Fibroblast of lung (primary cell): ENCODE measurements at regions not wholly inside any gene's neighbourhood (a gene's known extent, or its start where the extent isn't known, plus 50 kb on each side); places are given as distances from the start of the nearest gene placed in this dataset.

Source experiments
- DNase-seq, 2 donors: peaks; one replicate each; pipeline versions ENCODE4 v3.0.0 to v3.0.0-alpha.2; 2010; ENCODE audit warnings: low read depth in 2 of 2
- H2AFZ ChIP-seq: 2 replicates; pipeline ENCODE4 v1.5.1; 2012; ENCODE audit warnings: low read length, control low read depth, inconsistent platforms
- H3K27ac ChIP-seq: 2 replicates; pipeline ENCODE4 v1.5.1; 2011; ENCODE audit warnings: low read length, control low read depth; ENCODE audit not compliant: insufficient read depth
- H3K27me3 ChIP-seq: 2 replicates; pipeline ENCODE4 v1.5.1; 2011; ENCODE audit warnings: mild to moderate bottlenecking, low read length; ENCODE audit not compliant: control insufficient read depth, insufficient read depth
- H3K36me3 ChIP-seq: 2 replicates; pipeline ENCODE4 v1.5.1; 2011; ENCODE audit warnings: low read length; ENCODE audit not compliant: control insufficient read depth, insufficient read depth
- H3K4me1 ChIP-seq: 2 replicates; pipeline ENCODE4 v1.5.1; 2011; ENCODE audit warnings: low read length; ENCODE audit not compliant: control insufficient read depth, insufficient read depth; ENCODE audit errors: extremely low read depth
- H3K4me2 ChIP-seq: 2 replicates; pipeline ENCODE4 v1.5.1; 2011; ENCODE audit warnings: low read length, control low read depth; ENCODE audit not compliant: insufficient read depth; ENCODE audit errors: extremely low read depth
- H3K4me3 ChIP-seq, 4 experiments: fragments of 200-600 bp in 1 of 4; sonication (generic) in 1 of 4; replicated peaks in 1 of 4; 2 replicates each; pipeline ENCODE4 v1.5.1; 2011 to 2016; ENCODE audit warnings: low read length in 4 of 4, low read depth in 3 of 4, mild to moderate bottlenecking in 3 of 4, control low read depth in 2 of 4, inconsistent platforms in 1 of 4, mixed read lengths in 1 of 4; ENCODE audit not compliant: insufficient read depth in 1 of 4; ENCODE audit errors: control extremely low read depth in 1 of 4
- H3K79me2 ChIP-seq: 2 replicates; pipeline ENCODE4 v1.5.1; 2012; ENCODE audit warnings: mild to moderate bottlenecking, low read length, inconsistent platforms; ENCODE audit not compliant: control insufficient read depth, insufficient read depth
- H3K9ac ChIP-seq: 2 replicates; pipeline ENCODE4 v1.5.1; 2011; ENCODE audit warnings: mild to moderate bottlenecking, low read length, control low read depth; ENCODE audit not compliant: insufficient read depth
- H3K9me3 ChIP-seq: 2 replicates; pipeline ENCODE4 v1.5.1; 2012; ENCODE audit warnings: low read depth, low read length; ENCODE audit not compliant: control insufficient read depth, insufficient read depth
- H4K20me1 ChIP-seq: 2 replicates; pipeline ENCODE4 v1.5.1; 2011; ENCODE audit warnings: low read length; ENCODE audit not compliant: control insufficient read depth, insufficient read depth; ENCODE audit errors: extremely low read depth
- CTCF ChIP-seq, 2 donors: IDR thresholded peaks in 1 of 2; conservative IDR thresholded peaks in 1 of 2; 1 replicate in 1 of 2; 2 replicates in 1 of 2; pipeline ENCODE4 v1.5.1; 2011 to 2012; ENCODE audit warnings: low read length in 2 of 2, control low read depth in 1 of 2, inconsistent platforms in 1 of 2, low read depth in 1 of 2, mild to moderate bottlenecking in 1 of 2
- EZH2 ChIP-seq: IDR thresholded peaks from 2 replicates; pipeline ENCODE4 v1.5.1; 2012; ENCODE audit warnings: low read length, control low read depth, mild to moderate bottlenecking; ENCODE audit errors: missing control alignments

- H2AFZ ChIP-seq = no peak overlapping the region
- no peaks in the 10 kb centered on the region for H3K79me2 ChIP-seq
- H3K4me3 ChIP-seq = no peak overlapping the region
- H3K9ac ChIP-seq = no peak overlapping the region
- DNase-seq = no peak
- no peaks in the 10 kb centered on the region for H3K9me3 ChIP-seq
- H3K4me2 ChIP-seq = no peak overlapping the region
- H4K20me1 ChIP-seq = no peaks in the 10 kb centered on the region
- no peak overlapping the region for H3K27ac ChIP-seq
- H3K27me3 ChIP-seq = no peaks in the 10 kb centered on the region
- H3K4me1 ChIP-seq = no peaks in the 10 kb centered on the region
- no peak for TF ChIP-seq EZH2
- no peak for TF ChIP-seq CTCF (conservative IDR thresholded peaks at IDR 0.05 in 1 of 2, IDR thresholded peaks at IDR 0.05 in 1 of 2; ENCODE audit: low read depth in 1 of 2, low read length in 2 of 2)
- H3K36me3 ChIP-seq = no peaks in the 10 kb centered on the region
Observed at GRCh38 chr16:63216696-63217423, 1180.6 kb upstream of the CDH8 start.

GRCh38 chr16:63201851-63202250 is 1165.6 kb upstream of the CDH8 start:
- Histone ChIP-seq H3K9ac (no peak overlapping the region), H3K4me2 (no peak overlapping the region), H3K9me3 (no peaks in the 10 kb centered on the region), H4K20me1 (no peaks in the 10 kb centered on the region), H2AFZ (no peak overlapping the region), H3K36me3 (no peaks in the 10 kb centered on the region), H3K79me2 (no peaks in the 10 kb centered on the region), H3K27me3 (no peaks in the 10 kb centered on the region), H3K27ac (no peak overlapping the region), H3K4me1 (no peaks in the 10 kb centered on the region), H3K4me3 (no peak overlapping the region)
- TF ChIP-seq EZH2 = no peak
- TF ChIP-seq CTCF (conservative IDR thresholded peaks at IDR 0.05 in 1 of 2, IDR thresholded peaks at IDR 0.05 in 1 of 2; ENCODE audit: low read depth in 1 of 2, low read length in 2 of 2) = no peak
- DNase-seq = no peak

- TF ChIP-seq CTCF (conservative IDR thresholded peaks at IDR 0.05 in 1 of 2, IDR thresholded peaks at IDR 0.05 in 1 of 2; ENCODE audit: low read depth in 1 of 2, low read length in 2 of 2) (no peak), EZH2 (no peak)
- H3K9me3 ChIP-seq = no peaks in the 10 kb centered on the region
- no peak overlapping the region for H3K27ac ChIP-seq
- no peaks in the 10 kb centered on the region for H3K4me1 ChIP-seq
- no peaks in the 10 kb centered on the region for H3K79me2 ChIP-seq
- H3K36me3 ChIP-seq = no peaks in the 10 kb centered on the region
- H3K27me3 ChIP-seq = no peaks in the 10 kb centered on the region
- no peak overlapping the region for H3K4me2 ChIP-seq
- no peak overlapping the region for H3K9ac ChIP-seq
- H4K20me1 ChIP-seq = no peaks in the 10 kb centered on the region
- no peak overlapping the region for H2AFZ ChIP-seq
- DNase-seq = no peak
- no peak overlapping the region for H3K4me3 ChIP-seq
Observed at GRCh38 chr16:63200940-63201339, 1164.7 kb upstream of the CDH8 start.
